NCI-H1092 (cell line): ENCODE measurements at regions not wholly inside any gene's neighbourhood (a gene's known extent, or its start where the extent isn't known, plus 50 kb on each side); places are given as distances from the start of the nearest gene placed in this dataset.
A peak's percentile ranks its signal among the peaks of the same experiment; 100 is the strongest.
"Not testable (repeated sequence)": the region's sequence is repeated elsewhere in the genome, so short reads cannot be mapped to it uniquely, and the experiment has no call there.

Source experiments
- DNase-seq: peaks from one replicate; lab custom pipeline; 2025; lab: John Stamatoyannopoulos, UW

DNA sequence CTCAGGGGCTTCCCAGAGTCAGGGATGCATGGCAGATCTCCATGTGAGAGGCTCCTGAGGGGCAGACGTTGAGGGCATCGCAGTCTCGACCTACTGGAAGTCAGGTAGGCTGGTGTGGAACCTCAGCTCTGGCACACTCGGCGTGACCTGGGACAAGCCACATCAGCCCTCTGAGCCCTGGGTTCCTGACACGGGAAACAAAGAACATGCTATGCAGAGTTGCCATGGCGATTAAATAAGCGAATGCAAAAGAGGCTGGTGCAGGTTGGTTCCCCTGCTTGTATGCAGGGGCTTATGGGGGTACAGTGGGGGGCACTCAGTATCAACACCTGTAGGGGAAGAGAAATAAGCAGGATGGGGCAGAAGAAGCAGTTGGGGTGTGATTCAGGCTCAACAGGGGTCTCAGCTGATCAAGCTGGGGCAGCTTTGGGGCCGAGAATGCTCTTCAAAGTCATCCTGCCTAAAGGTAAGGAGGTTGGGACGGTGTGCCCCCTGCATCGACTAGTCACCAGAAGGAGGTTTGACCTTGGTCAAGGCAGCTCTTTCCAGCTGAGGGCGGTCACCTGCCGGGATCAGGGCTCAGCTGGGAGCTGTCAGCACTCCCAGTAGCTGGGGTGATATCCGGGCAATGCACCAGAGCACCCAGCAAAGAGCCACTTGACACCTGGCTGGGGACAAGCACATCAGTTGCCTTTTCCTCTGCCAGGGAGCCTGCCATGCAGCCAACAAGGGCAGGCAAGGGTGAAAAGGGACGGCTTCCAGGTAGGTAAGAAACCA, 442.7 kb downstream of the MIAT start:
- no peak for DNase-seq

DNA sequence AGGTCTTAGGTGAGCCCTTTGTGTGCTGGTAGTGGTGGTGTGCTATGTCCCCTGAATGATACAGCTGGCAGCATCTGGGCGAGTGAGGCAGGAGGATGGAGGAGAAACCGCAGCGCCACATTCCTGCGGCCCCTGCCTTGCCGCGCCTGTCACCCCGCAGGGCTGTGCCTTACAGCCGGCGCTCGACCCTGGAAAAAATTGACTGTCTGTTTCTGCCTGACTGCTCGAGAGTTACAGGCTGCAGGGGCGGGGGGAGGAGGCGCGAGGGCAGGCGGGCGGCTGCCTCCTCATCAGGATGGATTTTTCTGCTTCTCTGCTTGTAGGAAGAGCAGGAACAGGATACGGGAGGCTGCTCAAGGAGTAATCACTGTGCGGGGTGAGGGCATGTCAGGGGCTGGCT, 443.4 kb downstream of the MIAT start:
- DNase-seq: no peak

DNA sequence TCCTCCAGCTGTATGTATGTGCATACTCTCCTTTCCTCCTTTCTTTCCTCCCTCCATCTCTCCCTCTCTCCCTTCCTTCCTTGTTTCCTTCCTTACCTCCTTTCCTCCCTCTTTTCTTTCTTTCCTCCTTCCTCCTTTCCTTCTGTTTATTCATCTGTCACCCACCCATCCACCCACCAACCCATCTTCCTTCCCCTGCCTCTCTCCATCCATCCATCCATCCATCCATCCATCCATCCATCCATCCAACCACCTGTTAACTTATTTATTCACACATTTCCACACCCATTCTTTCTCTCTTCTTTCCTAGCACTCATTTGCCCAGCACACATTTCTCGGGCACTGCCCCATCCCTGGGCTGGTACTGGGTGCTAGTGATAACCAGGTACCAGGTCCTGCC, 443.9 kb downstream of the MIAT start:
- DNase-seq: no peak

DNA sequence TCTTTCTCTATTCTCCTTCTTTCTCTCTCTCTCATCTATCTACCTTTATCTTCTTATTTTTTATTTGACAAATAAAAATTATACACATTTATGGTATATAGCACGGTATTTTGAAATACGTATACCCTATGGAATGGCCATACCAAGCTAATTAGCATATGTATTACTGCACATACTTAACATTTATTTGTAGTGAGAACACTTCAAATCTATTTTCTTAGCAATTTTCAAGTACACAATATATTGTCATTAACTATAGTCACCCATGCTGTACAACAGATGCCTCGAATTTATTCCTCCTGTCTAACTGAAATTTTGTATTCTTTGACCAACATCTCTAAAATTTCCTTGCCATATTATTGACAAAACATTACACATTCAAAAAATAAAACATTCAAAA, 447.1 kb downstream of the MIAT start:
- no peak for DNase-seq

DNA sequence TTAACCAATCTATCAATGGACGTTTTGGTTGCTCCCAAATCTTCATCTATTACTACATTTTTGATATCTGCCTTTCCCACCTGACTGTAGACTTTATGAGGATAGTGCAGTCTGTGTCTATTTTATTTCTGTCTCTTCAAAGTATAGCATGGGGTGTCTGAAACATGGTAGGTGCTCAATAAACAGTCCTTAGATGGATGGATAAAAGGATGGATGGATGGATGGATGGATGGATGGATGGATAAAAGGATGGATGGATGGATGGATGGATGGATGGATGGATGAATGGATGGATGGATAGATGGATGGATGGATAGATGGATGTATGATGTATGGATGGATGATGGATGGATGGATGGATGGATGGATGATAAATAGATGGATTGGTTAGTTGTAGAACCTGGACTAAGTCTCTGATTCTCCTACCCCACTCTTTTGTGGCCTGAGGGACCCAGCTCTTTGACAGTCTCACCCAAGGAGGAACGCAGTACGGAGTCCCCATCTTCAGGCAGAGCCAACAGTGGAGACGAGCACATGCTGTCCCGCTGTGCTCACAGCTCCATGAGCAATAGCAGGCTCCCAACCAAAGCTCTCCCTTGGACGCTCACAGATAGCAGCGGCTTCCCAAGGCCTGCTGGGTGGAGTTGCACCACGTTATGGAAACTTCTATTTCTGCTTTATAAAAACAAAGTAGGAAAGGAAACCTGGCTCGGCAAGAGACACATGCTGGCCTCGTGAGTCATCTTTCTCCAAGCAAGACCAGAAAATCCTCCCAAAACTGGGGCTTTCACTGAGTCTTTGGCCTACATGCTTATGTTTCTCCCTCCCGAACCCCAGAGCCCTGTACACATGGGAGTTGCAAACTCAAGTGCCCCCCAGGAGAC, 448.0 kb downstream of the MIAT start:
- no peak for DNase-seq

DNA sequence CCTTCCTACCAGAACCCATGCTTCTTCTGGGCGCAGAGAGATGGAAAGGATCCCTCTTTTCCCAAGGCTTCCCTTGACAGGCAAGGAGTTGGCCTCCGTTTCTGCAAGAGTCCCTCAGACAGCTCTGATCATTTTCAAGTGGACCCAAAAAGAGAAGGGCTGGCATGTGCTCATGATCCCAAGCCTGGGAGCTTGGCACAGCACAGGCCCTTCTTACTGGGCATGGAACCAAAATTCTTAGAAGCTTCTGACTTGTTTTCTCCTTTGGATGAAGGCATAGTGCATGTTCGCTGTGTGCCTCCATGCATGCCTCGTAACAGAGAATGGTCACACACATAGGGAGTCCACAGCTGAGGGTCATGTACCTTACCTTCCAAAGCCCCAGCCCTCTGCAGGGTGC, 449.6 kb downstream of the MIAT start:
- no peak for DNase-seq

DNA sequence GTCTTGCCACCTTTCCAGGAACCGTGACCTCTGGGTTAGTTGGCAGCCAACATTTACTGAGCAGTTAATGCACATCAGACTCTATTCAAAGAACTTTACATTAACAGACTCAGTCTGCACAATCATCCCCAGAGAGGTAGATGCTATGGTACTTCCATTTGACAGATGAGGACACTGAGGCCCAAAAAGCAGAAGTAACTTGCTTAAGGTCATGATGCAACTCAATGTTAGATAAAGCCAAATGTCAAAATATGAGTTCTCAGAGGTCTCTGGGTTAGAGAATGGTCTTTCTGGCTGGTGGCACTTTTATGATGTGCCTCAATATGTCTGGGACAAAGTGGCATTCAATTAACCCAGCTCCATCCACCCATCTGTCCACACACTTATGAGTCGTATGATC, 450.0 kb downstream of the MIAT start:
- DNase-seq: no peak

DNA sequence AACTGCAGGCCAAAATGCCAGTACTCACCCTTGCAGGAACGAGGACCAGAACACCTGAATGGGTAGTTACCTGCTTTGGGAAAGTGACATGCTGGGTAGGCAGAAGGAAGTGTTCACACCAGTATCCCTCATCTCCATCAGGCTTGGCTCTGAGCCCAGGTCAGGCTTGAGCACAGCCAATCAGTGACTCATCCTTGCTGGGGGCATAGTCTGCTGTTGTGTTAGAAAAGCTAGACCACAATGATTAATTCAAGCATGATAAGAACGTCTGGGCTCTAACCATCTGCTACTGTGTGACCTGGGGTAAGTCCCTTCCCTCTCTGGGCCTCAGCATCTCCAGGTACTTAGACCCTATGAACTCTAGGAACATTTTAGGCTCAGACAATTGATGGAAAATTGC, 450.4 kb downstream of the MIAT start:
- DNase-seq: no peak

DNA sequence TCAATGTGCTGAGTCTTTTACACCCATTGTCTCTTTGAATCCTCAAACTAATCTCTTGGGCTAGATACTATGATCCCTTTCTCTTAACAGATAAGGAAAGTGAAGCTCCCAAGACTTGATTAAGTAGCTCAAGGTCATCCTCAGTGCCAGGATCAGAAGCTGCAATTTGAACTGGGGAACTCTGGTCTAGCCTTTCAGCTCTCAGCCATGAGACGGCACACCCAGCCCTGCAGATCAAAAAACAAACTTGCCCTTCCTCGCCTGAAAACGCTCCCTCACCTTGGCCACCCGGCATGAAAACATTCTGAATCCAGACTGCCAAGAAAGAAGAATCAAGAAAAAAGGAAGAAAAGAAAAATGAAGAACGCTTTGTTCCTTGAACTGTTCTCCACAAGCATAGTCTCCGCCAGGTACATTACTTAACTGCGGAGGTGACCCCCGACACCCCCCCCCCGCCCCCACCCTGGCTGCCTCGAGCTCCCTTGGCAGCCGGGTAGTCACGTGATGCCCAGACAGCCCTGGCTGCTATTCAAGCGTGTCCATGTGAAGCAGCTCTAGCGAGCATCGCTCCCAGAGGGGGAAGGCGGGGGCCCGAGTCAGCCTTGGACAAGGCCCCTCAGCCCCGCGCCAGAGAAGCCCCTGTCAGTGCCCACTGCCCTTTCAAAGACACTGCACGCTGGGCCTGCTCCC, 451.2 kb downstream of the MIAT start:
- peak; percentile 61 for DNase-seq

DNA sequence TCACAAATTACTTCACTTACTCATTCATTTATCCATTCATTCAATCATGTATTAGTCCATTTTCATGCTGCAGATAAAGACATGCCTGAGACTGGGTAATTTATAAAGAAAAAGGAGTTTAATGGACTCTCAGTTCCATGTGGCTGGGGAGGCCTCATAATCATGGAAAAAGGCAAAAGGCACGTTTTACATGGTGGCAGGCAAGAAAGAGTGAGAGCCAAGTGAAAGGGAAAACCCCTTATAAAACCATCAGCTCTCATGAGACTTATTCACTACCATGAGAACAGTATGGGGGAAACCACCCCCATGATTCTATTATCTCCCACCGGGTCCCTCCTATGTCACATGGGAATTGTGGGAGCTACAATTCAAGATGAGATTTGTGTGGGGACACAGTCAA, 452.0 kb downstream of the MIAT start:
- DNase-seq: not testable (repeated sequence)

DNA sequence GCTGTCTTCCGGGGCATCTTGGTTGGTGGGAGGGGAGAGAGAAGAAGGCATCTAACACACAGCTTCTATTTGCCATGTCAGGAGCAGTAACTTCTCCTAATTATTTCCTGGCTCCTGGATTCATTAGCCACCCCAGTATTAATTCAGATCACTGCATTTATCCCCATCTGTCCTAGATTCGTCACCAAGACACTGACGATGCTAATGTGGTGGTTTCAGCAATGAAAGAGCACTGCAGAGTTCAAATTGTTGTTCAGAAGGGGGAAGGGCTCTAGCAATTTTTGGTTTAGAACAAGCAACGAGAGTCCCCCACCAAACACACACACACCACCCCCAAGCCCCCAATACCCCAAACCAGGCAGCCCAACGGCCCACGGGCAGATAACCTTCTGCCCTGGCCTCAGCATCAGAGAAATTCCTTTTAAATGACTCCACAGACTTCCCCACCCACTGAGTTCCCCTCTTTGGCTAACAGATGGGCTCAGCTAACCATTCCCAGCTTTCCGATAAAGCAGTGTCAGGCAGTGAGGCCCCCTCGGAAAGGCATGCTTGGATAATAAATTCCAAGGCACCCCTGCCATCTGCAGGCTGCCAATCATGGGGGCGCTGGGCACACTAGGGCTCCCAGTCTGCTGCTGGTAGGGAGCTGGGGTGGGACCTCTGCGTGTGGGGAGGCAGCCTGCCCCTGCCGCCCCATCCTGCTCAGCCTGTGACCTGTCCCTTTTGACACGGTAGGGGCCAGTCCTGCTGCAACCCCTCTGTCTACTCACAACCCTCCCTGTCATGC, 453.5 kb downstream of the MIAT start:
- DNase-seq: no peak

DNA sequence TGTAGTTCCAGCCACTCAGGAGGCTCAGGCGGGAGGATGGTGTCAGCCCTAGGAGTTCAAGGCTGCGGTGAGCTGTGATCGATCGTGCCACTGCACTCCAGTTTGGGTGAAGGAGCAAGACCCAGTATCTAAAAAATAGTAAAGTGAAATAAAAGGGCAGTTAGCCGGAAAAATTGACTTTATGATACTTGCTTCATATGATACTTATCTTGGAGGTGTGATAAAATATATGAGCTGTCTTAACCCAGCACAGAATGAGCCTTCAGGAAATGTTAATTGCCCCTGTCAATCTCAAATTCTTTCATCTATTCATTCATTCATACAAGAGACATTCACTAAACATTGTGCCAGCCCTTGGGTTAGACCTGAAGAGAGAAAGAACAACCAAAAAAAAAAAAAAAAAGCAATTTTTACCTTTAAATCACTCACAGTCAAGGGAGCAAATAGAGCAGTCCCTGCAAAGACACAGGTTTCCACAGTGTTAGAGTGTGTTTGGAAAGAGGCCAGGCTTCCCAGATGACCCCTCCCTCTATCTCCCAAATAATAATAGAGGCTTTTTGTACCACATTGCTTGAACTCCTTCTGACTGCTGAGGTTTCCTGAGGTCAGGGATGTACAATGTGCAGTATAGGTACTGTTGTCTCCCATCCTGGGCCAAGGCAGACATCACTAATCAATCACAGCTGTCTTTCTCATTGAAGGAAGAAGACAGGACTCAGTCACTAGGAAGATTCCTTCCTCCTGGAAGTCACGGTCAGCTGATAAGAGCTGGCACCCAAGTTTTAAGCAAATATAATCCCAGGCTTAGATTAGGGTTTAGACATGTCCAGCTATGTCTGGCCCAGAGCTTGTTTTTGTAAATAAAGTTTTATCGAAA, 454.6 kb downstream of the MIAT start:
- no peak for DNase-seq

DNA sequence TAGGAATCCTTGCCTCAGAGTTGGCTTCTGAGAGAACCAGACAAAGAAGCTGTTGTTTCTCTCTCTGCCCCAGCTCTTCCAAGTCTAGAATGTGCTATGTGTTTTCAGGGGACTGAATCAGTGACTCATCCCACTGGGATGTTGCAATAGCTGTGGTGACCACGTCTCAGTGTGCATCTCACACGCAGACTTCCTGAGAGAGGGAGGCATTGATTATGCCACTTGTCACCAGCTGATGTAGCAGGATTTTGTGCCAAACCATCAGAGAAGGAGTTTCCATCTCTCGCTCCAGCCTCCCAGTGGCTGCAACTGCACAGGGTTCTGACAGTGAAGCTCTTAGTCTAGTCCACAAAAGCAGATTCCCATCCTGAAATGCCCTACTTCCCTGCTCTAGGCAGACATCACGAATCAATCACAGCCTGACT, 455.8 kb downstream of the MIAT start:
- DNase-seq: no peak

DNA sequence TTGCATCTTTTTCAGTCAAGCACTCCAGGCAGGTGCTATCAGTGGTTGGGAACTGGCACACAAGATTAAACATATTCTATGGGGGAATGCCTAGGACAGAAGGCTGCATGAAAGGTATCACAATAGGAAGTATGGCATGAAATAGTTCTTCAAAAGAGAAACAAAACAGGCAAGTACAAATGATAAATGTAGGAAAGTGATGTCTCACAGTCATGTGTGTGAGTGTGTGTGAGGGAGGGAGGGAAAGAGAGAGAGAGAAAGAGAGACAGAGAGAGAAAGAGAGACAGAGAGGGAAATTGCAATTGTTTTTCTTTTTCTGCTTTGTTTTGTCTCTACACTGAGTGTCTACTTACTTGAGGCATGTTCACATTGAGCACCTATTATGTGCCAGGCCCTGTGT, 456.3 kb downstream of the MIAT start:
- DNase-seq: no peak

DNA sequence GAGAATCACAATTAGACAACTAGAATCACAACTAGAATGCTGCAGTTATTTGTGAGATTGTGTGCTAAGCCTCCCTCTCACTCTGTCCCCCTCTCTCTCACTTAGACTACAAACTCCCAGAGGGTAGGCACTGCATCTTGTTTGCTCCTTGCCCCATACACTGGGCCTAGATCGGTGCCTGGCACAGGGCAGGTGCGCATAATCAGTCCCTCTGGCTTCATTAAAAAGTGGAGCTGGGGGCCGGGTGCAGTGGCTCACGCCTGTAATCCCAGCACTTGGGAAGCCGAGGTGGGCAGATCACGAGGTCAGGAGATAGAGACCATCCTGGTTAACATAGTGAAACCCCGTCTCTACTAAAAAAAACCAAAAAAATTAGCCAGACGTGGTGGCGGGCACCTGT, 456.8 kb downstream of the MIAT start:
- no peak for DNase-seq

DNA sequence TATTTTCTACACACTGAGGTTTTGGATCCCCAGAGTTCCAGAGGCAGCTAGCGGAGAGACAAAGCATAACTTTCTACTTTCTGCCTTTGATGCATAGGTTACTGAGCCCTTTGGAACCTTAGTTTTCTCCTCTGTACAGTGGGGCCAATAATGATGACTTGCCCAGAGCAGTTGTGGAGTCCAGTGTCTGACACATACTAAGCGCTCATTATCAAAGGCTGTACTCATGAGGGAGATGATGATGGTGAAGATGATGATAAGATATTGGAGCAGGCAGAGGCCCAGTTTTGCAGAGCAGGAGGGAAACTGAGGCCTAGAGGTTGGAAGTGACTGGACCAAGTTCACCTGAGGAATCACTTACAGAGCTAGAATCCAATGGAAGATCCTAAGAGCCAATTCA, 458.0 kb downstream of the MIAT start:
- no peak for DNase-seq

DNA sequence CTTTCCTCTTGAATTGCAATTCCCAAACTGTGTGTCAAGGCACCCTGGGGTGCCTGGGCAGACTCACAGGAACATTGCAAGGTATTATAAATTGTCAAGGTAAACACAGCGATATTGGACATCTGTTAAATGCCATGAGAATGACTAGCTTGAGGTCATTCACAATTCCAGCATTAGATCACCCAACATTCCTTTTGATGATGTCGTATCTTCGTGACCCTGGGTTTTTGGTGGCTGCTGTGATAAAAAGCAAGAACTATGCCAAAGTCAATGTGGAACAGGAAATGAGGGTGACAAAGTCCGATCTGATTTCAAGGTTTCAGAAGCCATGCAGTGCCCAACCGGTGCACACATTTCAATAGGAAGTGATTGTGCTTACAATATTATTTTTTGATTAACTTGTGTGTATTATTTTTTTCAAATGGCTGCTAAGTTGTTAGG, 458.4 kb downstream of the MIAT start:
- DNase-seq: no peak

DNA sequence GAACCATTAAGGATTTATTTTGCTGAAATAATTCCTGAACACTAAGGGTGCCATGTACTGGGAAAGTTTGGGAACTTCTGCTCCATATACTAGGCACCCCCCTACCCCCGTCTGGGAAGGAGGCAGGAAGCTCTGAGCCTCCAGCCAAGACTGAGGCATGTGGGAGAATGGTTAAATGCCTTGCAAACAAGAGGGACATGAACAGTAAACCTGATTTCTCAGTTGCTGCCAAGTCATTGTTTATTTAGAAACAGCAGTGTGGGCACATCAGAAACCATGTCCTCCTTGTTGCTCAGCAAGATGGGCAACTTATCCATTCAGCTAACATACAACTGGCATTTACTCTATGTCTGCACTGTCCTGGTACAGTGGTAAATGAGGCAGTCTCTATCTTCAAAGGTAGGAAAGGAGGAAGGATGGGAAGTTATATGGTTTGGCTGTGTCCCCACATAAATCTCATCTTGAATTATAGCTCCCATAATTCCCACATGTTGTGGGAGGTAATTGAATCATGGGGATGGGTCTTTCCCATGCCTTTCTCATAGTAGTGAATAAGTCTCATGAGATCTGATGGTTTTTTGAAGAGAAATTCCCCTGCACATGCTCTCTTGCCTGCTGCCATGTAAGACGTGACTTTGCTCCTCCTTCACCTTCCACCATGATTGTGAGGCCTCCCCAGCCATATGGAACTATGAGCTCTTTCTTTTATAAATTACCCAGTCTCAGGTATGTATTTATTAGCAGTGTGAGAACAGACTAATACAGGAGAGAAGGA, 459.1 kb downstream of the MIAT start:
- peak; percentile 34 for DNase-seq

DNA sequence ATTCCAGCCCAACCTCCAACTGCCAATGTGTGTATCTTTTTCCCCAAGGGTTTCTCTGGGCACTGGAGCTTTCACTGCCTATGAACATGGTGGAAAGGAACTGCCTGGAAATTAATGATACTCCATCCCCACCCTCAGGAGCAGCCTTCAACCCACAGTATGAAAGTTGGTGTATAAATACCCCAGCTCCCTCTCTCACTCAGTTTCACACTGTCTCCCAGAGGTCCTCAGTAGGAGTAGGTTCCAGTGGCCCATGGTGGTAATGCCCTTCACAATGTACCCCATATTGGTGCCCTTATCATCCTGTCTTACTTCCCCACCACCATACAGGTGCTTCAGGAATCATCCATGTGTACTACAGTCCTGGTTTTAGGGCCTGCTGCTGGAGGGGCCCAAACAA, 462.6 kb downstream of the MIAT start:
- DNase-seq: no peak

DNA sequence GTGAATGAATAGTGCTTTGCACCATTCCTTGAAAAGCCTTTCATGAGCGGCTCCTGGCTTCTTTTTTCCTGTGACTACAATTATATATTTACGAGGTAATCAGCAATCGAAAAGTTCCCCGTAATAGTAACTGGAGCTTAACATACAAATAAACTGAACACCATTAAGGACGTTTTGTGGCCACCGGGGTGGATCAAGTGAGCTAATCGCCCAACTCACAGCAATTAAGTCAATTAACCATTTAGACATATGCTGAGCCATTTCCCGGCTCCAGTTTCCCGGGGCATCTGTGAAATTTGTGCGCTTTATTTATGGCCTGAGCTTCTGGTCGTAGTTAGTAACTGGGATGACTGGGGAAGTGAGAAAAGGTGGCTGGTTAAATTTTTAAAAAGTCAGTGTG, 465.2 kb downstream of the MIAT start:
- DNase-seq: no peak
